ENCODE measurements at regions not wholly inside any gene's neighbourhood (a gene's known extent, or its start where the extent isn't known, plus 50 kb on each side); places are given as distances from the start of the nearest gene placed in this dataset.

DNA sequence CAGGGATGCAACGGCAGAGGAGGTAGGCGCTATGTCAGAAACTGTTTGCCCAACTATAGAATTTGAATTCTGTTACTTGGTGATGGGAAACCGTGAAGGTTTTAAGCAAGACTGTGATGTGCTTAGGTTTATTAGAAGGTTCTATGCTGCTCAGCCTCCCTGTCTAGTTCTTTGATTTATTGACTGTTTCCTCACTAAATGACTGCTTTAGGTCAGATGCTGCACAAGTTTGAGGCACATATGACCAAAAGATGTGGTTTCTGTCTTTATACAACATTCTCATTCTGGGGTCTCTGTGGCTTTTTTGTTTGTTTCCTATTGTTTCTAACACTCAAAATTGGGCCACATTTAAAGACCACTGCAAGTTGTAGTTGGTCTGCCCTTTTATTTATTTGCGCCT is 323.0 kb upstream of the OBI1 start:
- H3K27ac Mint-ChIP-seq: no peak overlapping the region
- H3K27me3 Mint-ChIP-seq: peaks cover 21% of the 10 kb centered on the region
- H3K9me3 Mint-ChIP-seq (ENCODE audit: insufficient read depth): no peaks in the 10 kb centered on the region
- no peak overlapping the region for H3K4me2 ChIP-seq (replicated peaks; ENCODE audit: low read depth, low read length, poor library complexity, severe bottlenecking)
- no peaks in the 10 kb centered on the region for H3K4me1 ChIP-seq (ENCODE audit: control insufficient read depth in 2 of 2, insufficient read depth in 2 of 2, low read length in 2 of 2)
- DNase-seq: no peak
- peaks cover 3% of the 10 kb centered on the region for H3K4me1 Mint-ChIP-seq
- TF ChIP-seq, protein P1, sequence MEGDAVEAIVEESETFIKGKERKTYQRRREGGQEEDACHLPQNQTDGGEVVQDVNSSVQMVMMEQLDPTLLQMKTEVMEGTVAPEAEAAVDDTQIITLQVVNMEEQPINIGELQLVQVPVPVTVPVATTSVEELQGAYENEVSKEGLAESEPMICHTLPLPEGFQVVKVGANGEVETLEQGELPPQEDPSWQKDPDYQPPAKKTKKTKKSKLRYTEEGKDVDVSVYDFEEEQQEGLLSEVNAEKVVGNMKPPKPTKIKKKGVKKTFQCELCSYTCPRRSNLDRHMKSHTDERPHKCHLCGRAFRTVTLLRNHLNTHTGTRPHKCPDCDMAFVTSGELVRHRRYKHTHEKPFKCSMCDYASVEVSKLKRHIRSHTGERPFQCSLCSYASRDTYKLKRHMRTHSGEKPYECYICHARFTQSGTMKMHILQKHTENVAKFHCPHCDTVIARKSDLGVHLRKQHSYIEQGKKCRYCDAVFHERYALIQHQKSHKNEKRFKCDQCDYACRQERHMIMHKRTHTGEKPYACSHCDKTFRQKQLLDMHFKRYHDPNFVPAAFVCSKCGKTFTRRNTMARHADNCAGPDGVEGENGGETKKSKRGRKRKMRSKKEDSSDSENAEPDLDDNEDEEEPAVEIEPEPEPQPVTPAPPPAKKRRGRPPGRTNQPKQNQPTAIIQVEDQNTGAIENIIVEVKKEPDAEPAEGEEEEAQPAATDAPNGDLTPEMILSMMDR (IDR thresholded peaks at IDR 0.05): no peak
- TF ChIP-seq EZH2 (IDR thresholded peaks at IDR 0.05; ENCODE audit: borderline replicate concordance, insufficient read depth, low read depth, low read length, poor library complexity, severe bottlenecking): no peak
- CTCF ChIA-PET: interaction anchor here (1.4 kb wide), 1 partner anchor 557 kb away, joined by 4 read pairs; no protein-coding TSS in a partner anchor
- peaks cover 0 to 7% (median 3%) of the 10 kb centered on the region in 4 experiments for H3K27me3 ChIP-seq (replicated peaks in 1 of 4; ENCODE audit: control extremely low read depth in 1 of 4, control insufficient read depth in 3 of 4, insufficient read depth in 4 of 4, low read length in 3 of 4)
- POLR2A ChIA-PET: no interaction called here
- no peak overlapping the region for H3K9ac ChIP-seq (ENCODE audit: low read length)
- no peaks in the 10 kb centered on the region for H4K20me1 ChIP-seq (ENCODE audit: control insufficient read depth, insufficient read depth, low read length, poor library complexity, severe bottlenecking)
- no peaks in the 10 kb centered on the region for H3K9me3 ChIP-seq (ENCODE audit: control extremely low read depth in 1 of 3, control insufficient read depth in 2 of 3, insufficient read depth in 1 of 3, low read length in 2 of 3)
- H3K4me3 Mint-ChIP-seq: no peak overlapping the region
- WGBS (ENCODE audit: insufficient coverage): 71% methylated on average over 4 of the region's 4 CpGs
- no peak overlapping the region for H3K4me3 ChIP-seq (ENCODE audit: control extremely low read depth in 1 of 5, extremely low read depth in 1 of 5, insufficient read depth in 1 of 5, low read depth in 2 of 5, low read length in 4 of 5)
- no peaks in the 10 kb centered on the region for H3K36me3 ChIP-seq (replicated peaks in 1 of 2; ENCODE audit: control extremely low read depth in 1 of 2, control insufficient read depth in 1 of 2, extremely low read depth in 1 of 2, insufficient read depth in 2 of 2, low read length in 1 of 2)
- H2AFZ ChIP-seq (ENCODE audit: insufficient read depth, low read depth, low read length, poor library complexity, severe bottlenecking): no peak overlapping the region
- intact Hi-C loops (cut with micrococcal nuclease): loop anchor here (5.0 kb wide), 1 partner anchor 265 kb away; no protein-coding TSS in a partner anchor
- H3K27ac ChIP-seq (ENCODE audit: low read length in 2 of 2): no peak overlapping the region
- no peaks in the 10 kb centered on the region for H3K79me2 ChIP-seq (ENCODE audit: control insufficient read depth, insufficient read depth, low read length)
- ATAC-seq (ENCODE audit: low read depth): no peak

DNA sequence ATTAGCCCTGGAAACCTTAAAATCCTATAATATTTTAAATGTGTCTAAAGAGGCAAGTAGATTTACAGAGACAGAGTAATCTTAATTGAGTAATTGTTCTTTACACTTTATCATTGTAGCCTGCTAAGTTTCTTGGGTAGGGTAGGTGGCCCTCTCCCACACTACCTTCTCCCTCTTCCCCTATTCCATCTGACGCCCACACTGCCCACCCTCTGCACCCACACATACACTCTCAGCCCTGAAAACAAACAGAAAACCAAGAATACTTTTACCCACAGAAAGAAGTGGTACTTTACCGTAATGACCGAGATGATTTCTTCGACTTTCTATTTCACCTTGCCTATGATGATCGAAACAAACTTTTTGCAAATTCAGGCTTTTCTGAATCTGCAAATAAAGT is 320.4 kb upstream of the OBI1 start:
- Mint-ChIP-seq H3K27ac (no peak overlapping the region), H3K27me3 (peaks cover 27% of the 10 kb centered on the region), H3K4me3 (no peak overlapping the region), H3K4me1 (peaks cover 3% of the 10 kb centered on the region), H3K9me3 (ENCODE audit: insufficient read depth) (no peaks in the 10 kb centered on the region)
- WGBS (ENCODE audit: insufficient coverage): 91% methylated on average over 5 of the region's 5 CpGs
- H3K4me3 ChIP-seq (ENCODE audit: control extremely low read depth in 1 of 5, extremely low read depth in 1 of 5, insufficient read depth in 1 of 5, low read depth in 2 of 5, low read length in 4 of 5): no peak overlapping the region
- no peaks in the 10 kb centered on the region for H3K9me3 ChIP-seq (ENCODE audit: control extremely low read depth in 1 of 3, control insufficient read depth in 2 of 3, insufficient read depth in 1 of 3, low read length in 2 of 3)
- intact Hi-C loops (cut with micrococcal nuclease): loop anchor here (2.0 to 5.0 kb wide), 2 partner anchors 563 to 739 kb away; no protein-coding TSS in a partner anchor
- H3K4me1 ChIP-seq (ENCODE audit: control insufficient read depth in 2 of 2, insufficient read depth in 2 of 2, low read length in 2 of 2): no peaks in the 10 kb centered on the region
- no peak overlapping the region for H3K9ac ChIP-seq (ENCODE audit: low read length)
- no peak overlapping the region for H3K27ac ChIP-seq (ENCODE audit: low read length in 2 of 2)
- ATAC-seq (ENCODE audit: low read depth) (no peak), DNase-seq (no peak)
- CTCF ChIA-PET: interaction anchor here (0.8 to 3.1 kb wide), 11 partner anchors 10 to 858 kb away, joined by 3 to 74 read pairs (median 5); no protein-coding TSS in a partner anchor
- H2AFZ ChIP-seq (ENCODE audit: insufficient read depth, low read depth, low read length, poor library complexity, severe bottlenecking): no peak overlapping the region
- TF ChIP-seq EZH2 (IDR thresholded peaks at IDR 0.05; ENCODE audit: borderline replicate concordance, insufficient read depth, low read depth, low read length, poor library complexity, severe bottlenecking): no peak
- TF ChIP-seq, protein P1 (IDR thresholded peaks at IDR 0.05): no peak
- no peaks in the 10 kb centered on the region for H4K20me1 ChIP-seq (ENCODE audit: control insufficient read depth, insufficient read depth, low read length, poor library complexity, severe bottlenecking)
- POLR2A ChIA-PET: no interaction called here
- H3K27me3 ChIP-seq (replicated peaks in 1 of 4; ENCODE audit: control extremely low read depth in 1 of 4, control insufficient read depth in 3 of 4, insufficient read depth in 4 of 4, low read length in 3 of 4): peaks cover 0 to 7% (median 0%) of the 10 kb centered on the region in 4 experiments
- no peak overlapping the region for H3K4me2 ChIP-seq (replicated peaks; ENCODE audit: low read depth, low read length, poor library complexity, severe bottlenecking)
- no peaks in the 10 kb centered on the region for H3K36me3 ChIP-seq (replicated peaks in 1 of 2; ENCODE audit: control extremely low read depth in 1 of 2, control insufficient read depth in 1 of 2, extremely low read depth in 1 of 2, insufficient read depth in 2 of 2, low read length in 1 of 2)
- no peaks in the 10 kb centered on the region for H3K79me2 ChIP-seq (ENCODE audit: control insufficient read depth, insufficient read depth, low read length)
